ENCODE measurements at regions not wholly inside any gene's neighbourhood (a gene's known extent, or its start where the extent isn't known, plus 50 kb on each side); places are given as distances from the start of the nearest gene placed in this dataset.

GRCh38 chr4:124288706-124289486, 423.6 kb downstream of the ANKRD50 start:
- TF ChIP-seq, protein P1, sequence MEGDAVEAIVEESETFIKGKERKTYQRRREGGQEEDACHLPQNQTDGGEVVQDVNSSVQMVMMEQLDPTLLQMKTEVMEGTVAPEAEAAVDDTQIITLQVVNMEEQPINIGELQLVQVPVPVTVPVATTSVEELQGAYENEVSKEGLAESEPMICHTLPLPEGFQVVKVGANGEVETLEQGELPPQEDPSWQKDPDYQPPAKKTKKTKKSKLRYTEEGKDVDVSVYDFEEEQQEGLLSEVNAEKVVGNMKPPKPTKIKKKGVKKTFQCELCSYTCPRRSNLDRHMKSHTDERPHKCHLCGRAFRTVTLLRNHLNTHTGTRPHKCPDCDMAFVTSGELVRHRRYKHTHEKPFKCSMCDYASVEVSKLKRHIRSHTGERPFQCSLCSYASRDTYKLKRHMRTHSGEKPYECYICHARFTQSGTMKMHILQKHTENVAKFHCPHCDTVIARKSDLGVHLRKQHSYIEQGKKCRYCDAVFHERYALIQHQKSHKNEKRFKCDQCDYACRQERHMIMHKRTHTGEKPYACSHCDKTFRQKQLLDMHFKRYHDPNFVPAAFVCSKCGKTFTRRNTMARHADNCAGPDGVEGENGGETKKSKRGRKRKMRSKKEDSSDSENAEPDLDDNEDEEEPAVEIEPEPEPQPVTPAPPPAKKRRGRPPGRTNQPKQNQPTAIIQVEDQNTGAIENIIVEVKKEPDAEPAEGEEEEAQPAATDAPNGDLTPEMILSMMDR (conservative IDR thresholded peaks at IDR 0.05), result no peak
- no peak for TF ChIP-seq ZFX (IDR thresholded peaks at IDR 0.05)
